Neuronal stem cell (in vitro differentiated cells): ENCODE measurements at regions not wholly inside any gene's neighbourhood (a gene's known extent, or its start where the extent isn't known, plus 50 kb on each side); places are given as distances from the start of the nearest gene placed in this dataset.

Source experiments
- DNase-seq: peaks from one replicate; pipeline ENCODE4 v3.0.0-alpha.2; 2013; ENCODE audit warnings: low spot score
- H2AFZ ChIP-seq: one replicate; pipeline ENCODE4 v1.6.1; 2013; ENCODE audit warnings: mild to moderate bottlenecking, low read length, inconsistent platforms
- H2AK5ac ChIP-seq: 2 replicates; pipeline ENCODE4 v1.6.1; 2013; ENCODE audit warnings: low read depth, mild to moderate bottlenecking, inconsistent platforms, low read length, moderate library complexity, mixed read lengths
- H2BK120ac ChIP-seq: 2 replicates; pipeline ENCODE4 v1.6.1; 2013; ENCODE audit warnings: low read depth, mild to moderate bottlenecking, inconsistent platforms, low read length, moderate library complexity, mixed read lengths
- H2BK12ac ChIP-seq: one replicate; pipeline ENCODE4 v1.6.1; 2013; ENCODE audit warnings: low read length, inconsistent platforms
- H2BK15ac ChIP-seq: 2 replicates; pipeline ENCODE4 v1.6.1; 2013; ENCODE audit warnings: mild to moderate bottlenecking, low read length, inconsistent platforms, mixed read lengths
- H2BK5ac ChIP-seq: one replicate; pipeline ENCODE4 v1.6.1; 2013; ENCODE audit warnings: inconsistent platforms, mild to moderate bottlenecking, low read length, moderate library complexity
- H3K14ac ChIP-seq: one replicate; pipeline ENCODE4 v1.6.1; 2013; ENCODE audit warnings: low read length, inconsistent platforms
- H3K18ac ChIP-seq: 2 replicates; pipeline ENCODE4 v1.6.1; 2013; ENCODE audit warnings: low read length, inconsistent platforms
- H3K23ac ChIP-seq: 2 replicates; pipeline ENCODE4 v1.6.1; 2013; ENCODE audit warnings: low read depth, mild to moderate bottlenecking, mixed read lengths, low read length, inconsistent platforms; ENCODE audit not compliant: poor library complexity
- H3K27ac ChIP-seq: replicated peaks from 3 replicates; pipeline ENCODE4 v1.5.1; 2013; ENCODE audit warnings: low read length, inconsistent platforms
- H3K27me3 ChIP-seq, 3 experiments: 2 replicates each; pipeline ENCODE4 v1.6.1; 2013; ENCODE audit warnings: low read length in 3 of 3, mild to moderate bottlenecking in 2 of 3, inconsistent platforms in 1 of 3, low read depth in 1 of 3, mixed read lengths in 1 of 3, moderate library complexity in 1 of 3; ENCODE audit not compliant: control insufficient read depth in 3 of 3, insufficient read depth in 3 of 3
- H3K36me3 ChIP-seq, 2 donors: replicated peaks in 1 of 2; 2 replicates each; pipeline ENCODE4 v1.6.1; 2013; ENCODE audit warnings: low read length in 2 of 2; ENCODE audit not compliant: control insufficient read depth in 2 of 2, insufficient read depth in 2 of 2
- H3K4ac ChIP-seq: 2 replicates; pipeline ENCODE4 v1.6.1; 2013; ENCODE audit warnings: inconsistent platforms, mild to moderate bottlenecking, low read length, moderate library complexity
- H3K4me1 ChIP-seq, 2 donors: 1 replicate in 1 of 2; 2 replicates in 1 of 2; pipeline ENCODE4 v1.6.1; 2013; ENCODE audit warnings: low read length in 2 of 2, low read depth in 1 of 2; ENCODE audit not compliant: control insufficient read depth in 2 of 2, insufficient read depth in 1 of 2
- H3K4me2 ChIP-seq: one replicate; pipeline ENCODE4 v1.6.1; 2013; ENCODE audit warnings: mild to moderate bottlenecking, low read length, inconsistent platforms; ENCODE audit not compliant: insufficient read depth, poor library complexity, severe bottlenecking
- H3K4me3 ChIP-seq, 2 donors: 2 replicates each; pipeline ENCODE4 v1.5.1; 2013; ENCODE audit warnings: low read length in 2 of 2, mild to moderate bottlenecking in 2 of 2, inconsistent platforms in 1 of 2, moderate library complexity in 1 of 2
- H3K79me1 ChIP-seq: one replicate; pipeline ENCODE4 v1.6.1; 2013; ENCODE audit warnings: low read depth, mild to moderate bottlenecking, inconsistent platforms, low read length, moderate library complexity
- H3K9ac ChIP-seq: one replicate; pipeline ENCODE4 v1.6.1; 2013; ENCODE audit warnings: mild to moderate bottlenecking, low read depth, low read length, inconsistent platforms; ENCODE audit not compliant: poor library complexity
- H3K9me3 ChIP-seq, 2 donors: replicated peaks in 1 of 2; 2 replicates each; pipeline versions ENCODE3 to v1.6.1; 2013; ENCODE audit warnings: low read length in 2 of 2, mild to moderate bottlenecking in 2 of 2, inconsistent platforms in 1 of 2, low read depth in 1 of 2, mixed read lengths in 1 of 2, moderate library complexity in 1 of 2; ENCODE audit not compliant: control insufficient read depth in 2 of 2, insufficient read depth in 1 of 2
- H4K8ac ChIP-seq: one replicate; pipeline ENCODE4 v1.6.1; 2013; ENCODE audit warnings: low read depth, mild to moderate bottlenecking, inconsistent platforms, low read length, moderate library complexity
- H4K91ac ChIP-seq: one replicate; pipeline ENCODE4 v1.6.1; 2013; ENCODE audit warnings: low read length, low read depth, mild to moderate bottlenecking, inconsistent platforms; ENCODE audit not compliant: poor library complexity
- WGBS, 2 donors: extraction: QIAGEN DNeasy Blood & Tissue Kit; methylation state at CpG; one replicate each; pipeline ENCODE4 v1.1.7; 2013; ENCODE audit warnings: missing lambda C conversion rate in 2 of 2, mixed read lengths in 1 of 2; ENCODE audit not compliant: insufficient read length in 2 of 2, insufficient replicate concordance in 1 of 2; ENCODE audit errors: extremely low coverage in 2 of 2; 5-methylcytosine and 5-hydroxymethylcytosine counted together

GRCh38 chr11:11090495-11090894, 232.6 kb upstream of the ZBED5 start:
- Histone ChIP-seq H3K9ac (no peak overlapping the region), H3K4ac (no peak overlapping the region), H4K8ac (no peak overlapping the region), H3K27ac (no peak overlapping the region), H2BK12ac (no peak overlapping the region), H3K4me2 (no peak overlapping the region), H3K4me3 (no peak overlapping the region), H3K9me3 (peaks cover 0 to 6% of the 10 kb centered on the region in 2 donors), H3K14ac (no peak overlapping the region), H2AFZ (no peak overlapping the region), H2BK120ac (no peak overlapping the region), H3K18ac (no peak overlapping the region), H3K4me1 (no peaks in the 10 kb centered on the region), H3K79me1 (no peaks in the 10 kb centered on the region), H3K23ac (no peak overlapping the region), H2BK5ac (no peak overlapping the region), H4K91ac (no peak overlapping the region), H2BK15ac (no peak overlapping the region), H3K36me3 (no peaks in the 10 kb centered on the region), H2AK5ac (no peak overlapping the region), H3K27me3 (no peaks in the 10 kb centered on the region)
- WGBS, 2 donors: no CpG with 5 or more reads among the region's 1 CpG
- no peak for DNase-seq

DNA sequence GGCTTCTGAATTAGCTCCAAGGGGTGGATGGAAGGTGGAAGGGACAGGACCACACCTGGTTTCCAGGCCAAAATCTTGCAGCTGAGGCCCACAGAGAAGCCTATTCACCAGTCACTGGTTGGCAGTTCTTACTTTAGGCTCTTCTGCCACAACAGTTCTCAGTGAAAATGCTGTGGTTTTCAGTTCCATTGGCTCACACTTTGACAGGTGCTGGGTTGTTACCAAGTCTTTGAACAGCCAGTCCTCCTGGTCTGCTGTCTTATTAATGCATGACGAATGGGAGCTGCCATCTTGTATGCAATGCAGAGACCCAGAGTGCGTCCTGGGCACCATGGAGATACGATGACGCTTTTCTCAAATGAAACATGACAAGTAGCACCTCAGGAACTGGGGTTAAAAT, 232.0 kb upstream of the ZBED5 start:
- H3K9me3 ChIP-seq: peaks cover 0 to 6% of the 10 kb centered on the region in 2 donors
- H2BK15ac ChIP-seq: no peak overlapping the region
- H2BK120ac ChIP-seq: no peak overlapping the region
- H3K4ac ChIP-seq: no peak overlapping the region
- H3K23ac ChIP-seq: no peak overlapping the region
- H3K79me1 ChIP-seq: no peaks in the 10 kb centered on the region
- H2AFZ ChIP-seq: no peak overlapping the region
- no CpG with 5 or more reads among the region's 4 CpGs for WGBS, 2 donors
- H2AK5ac ChIP-seq: no peak overlapping the region
- no peak for DNase-seq
- H2BK5ac ChIP-seq: no peak overlapping the region
- H3K4me2 ChIP-seq: no peak overlapping the region
- no peak overlapping the region for H4K91ac ChIP-seq
- H3K9ac ChIP-seq: no peak overlapping the region
- no peak overlapping the region for H2BK12ac ChIP-seq
- H3K14ac ChIP-seq: no peak overlapping the region
- no peak overlapping the region for H3K27ac ChIP-seq
- H3K18ac ChIP-seq: no peak overlapping the region
- no peak overlapping the region for H3K4me3 ChIP-seq
- H4K8ac ChIP-seq: no peak overlapping the region
- H3K27me3 ChIP-seq: no peaks in the 10 kb centered on the region
- H3K36me3 ChIP-seq: no peaks in the 10 kb centered on the region
- no peaks in the 10 kb centered on the region for H3K4me1 ChIP-seq

- H2AK5ac ChIP-seq: peak overlapping the region; percentile 37
- no peak overlapping the region for H3K14ac ChIP-seq
- H2BK120ac ChIP-seq: no peak overlapping the region
- H3K23ac ChIP-seq: no peak overlapping the region
- H3K4me1 ChIP-seq: no peaks in the 10 kb centered on the region
- H3K18ac ChIP-seq: no peak overlapping the region
- H3K27me3 ChIP-seq: no peaks in the 10 kb centered on the region
- H3K4me3 ChIP-seq: peak overlapping the region in 1 of 2 donors; percentile 63
- H2BK12ac ChIP-seq: no peak overlapping the region
- H3K4me2 ChIP-seq: no peak overlapping the region
- H3K9ac ChIP-seq: no peak overlapping the region
- no peak overlapping the region for H2AFZ ChIP-seq
- no peaks in the 10 kb centered on the region for H3K79me1 ChIP-seq
- no peak for DNase-seq
- H3K36me3 ChIP-seq: no peaks in the 10 kb centered on the region
- H3K4ac ChIP-seq: no peak overlapping the region
- H3K9me3 ChIP-seq: peaks cover 0 to 6% of the 10 kb centered on the region in 2 donors
- H3K27ac ChIP-seq: no peak overlapping the region
- H2BK15ac ChIP-seq: no peak overlapping the region
- WGBS, 2 donors: no CpG with 5 or more reads among the region's 2 CpGs
- H4K8ac ChIP-seq: no peak overlapping the region
- H4K91ac ChIP-seq: no peak overlapping the region
- no peak overlapping the region for H2BK5ac ChIP-seq
Measured at GRCh38 chr11:11086979-11087378, 229.1 kb upstream of the ZBED5 start.

DNA sequence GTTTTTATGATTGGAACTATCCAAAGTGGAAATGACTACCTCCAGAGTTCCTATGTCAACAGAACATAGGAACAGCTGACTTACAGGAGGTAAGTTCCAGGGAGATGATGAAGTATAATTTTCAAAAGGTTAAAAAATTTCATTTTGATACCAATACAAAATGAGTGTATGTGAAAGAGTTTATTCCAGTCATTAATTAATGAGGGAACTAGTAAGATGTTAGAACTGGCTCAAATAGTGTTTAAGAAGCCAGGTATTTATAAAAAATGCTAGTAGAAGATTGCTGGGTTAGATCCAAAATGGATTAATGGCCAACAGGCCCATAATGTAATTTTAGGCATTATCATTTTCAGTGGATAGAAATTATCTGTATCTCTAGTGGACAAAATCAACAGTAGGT, 227.7 kb upstream of the ZBED5 start:
- H3K9me3 ChIP-seq: peaks cover 0 to 2% of the 10 kb centered on the region in 2 donors
- H3K4me3 ChIP-seq: no peak overlapping the region
- no peak for DNase-seq

More for the DNA sequence above, 227.7 kb upstream of the ZBED5 start:
- H2AK5ac ChIP-seq: no peak overlapping the region
- H2BK120ac ChIP-seq: no peak overlapping the region
- H3K4me2 ChIP-seq: no peak overlapping the region
- no peak overlapping the region for H2AFZ ChIP-seq
- H2BK15ac ChIP-seq: no peak overlapping the region
- H3K27me3 ChIP-seq: no peaks in the 10 kb centered on the region
- H3K9ac ChIP-seq: no peak overlapping the region
- no peak overlapping the region for H3K4ac ChIP-seq
- no peak overlapping the region for H3K14ac ChIP-seq
- no peak overlapping the region for H3K23ac ChIP-seq
- H3K18ac ChIP-seq: no peak overlapping the region
- H2BK5ac ChIP-seq: no peak overlapping the region
- H4K8ac ChIP-seq: no peak overlapping the region
- H3K79me1 ChIP-seq: no peaks in the 10 kb centered on the region
- no peak overlapping the region for H3K27ac ChIP-seq
- H3K4me1 ChIP-seq: peaks cover 4 to 9% of the 10 kb centered on the region in 2 donors
- no peaks in the 10 kb centered on the region for H3K36me3 ChIP-seq
- no peak overlapping the region for H2BK12ac ChIP-seq
- no peak overlapping the region for H4K91ac ChIP-seq
